HG03442 (cell line): ENCODE measurements at regions not wholly inside any gene's neighbourhood (a gene's known extent, or its start where the extent isn't known, plus 50 kb on each side); places are given as distances from the start of the nearest gene placed in this dataset.

ENCODE experiments used
- ATAC-seq: cut with Tn5 transposase; IDR thresholded peaks from one replicate; pipeline ENCODE4 v1.9.1; 2021; ENCODE audit warnings: mild to moderate bottlenecking, moderate library complexity; ENCODE audit not compliant: unreplicated experiment

GRCh38 chr15:70271422-70272088, 173.8 kb upstream of the TLE3 start:
- no peak for ATAC-seq

- no peak for ATAC-seq
Observed at GRCh38 chr15:70270752-70271111, 173.0 kb upstream of the TLE3 start.

GRCh38 chr15:70269991-70270751, 172.5 kb upstream of the TLE3 start:
- ATAC-seq = no peak

- ATAC-seq = no peak
Observed at GRCh38 chr15:70269311-70269911, 171.7 kb upstream of the TLE3 start.

- no peak for ATAC-seq
Observed at GRCh38 chr15:70268698-70269251, 171.1 kb upstream of the TLE3 start.

GRCh38 chr15:70267879-70268278, 170.2 kb upstream of the TLE3 start:
- ATAC-seq = no peak

- ATAC-seq = no peak
Observed at GRCh38 chr15:70267306-70267705, 169.6 kb upstream of the TLE3 start.

GRCh38 chr15:70266412-70267121, 168.8 kb upstream of the TLE3 start:
- no peak for ATAC-seq

- ATAC-seq = no peak
Observed at GRCh38 chr15:70265986-70266385, 168.3 kb upstream of the TLE3 start.

GRCh38 chr15:70265466-70265978, 167.8 kb upstream of the TLE3 start:
- ATAC-seq = no peak

- ATAC-seq = no peak
Observed at GRCh38 chr15:70264738-70265465, 167.2 kb upstream of the TLE3 start.

GRCh38 chr15:70264014-70264582, 166.4 kb upstream of the TLE3 start:
- ATAC-seq = no peak

GRCh38 chr15:70262591-70263274, 165.0 kb upstream of the TLE3 start:
- ATAC-seq = no peak

GRCh38 chr15:70262171-70262570, 164.5 kb upstream of the TLE3 start:
- ATAC-seq = no peak

- no peak for ATAC-seq
Observed at GRCh38 chr15:70261083-70261482, 163.4 kb upstream of the TLE3 start.

- no peak for ATAC-seq
Observed at GRCh38 chr15:70260580-70260979, 162.9 kb upstream of the TLE3 start.

GRCh38 chr15:70259640-70260508, 162.2 kb upstream of the TLE3 start:
- ATAC-seq = no peak

- ATAC-seq = peak; percentile 18
Observed at GRCh38 chr15:70259028-70259424, 161.3 kb upstream of the TLE3 start.
